Colonic mucosa (tissue), 4 donors: ENCODE measurements at regions not wholly inside any gene's neighbourhood (a gene's known extent, or its start where the extent isn't known, plus 50 kb on each side); places are given as distances from the start of the nearest gene placed in this dataset.

ENCODE experiments used
- DNase-seq: peaks from one replicate; pipeline ENCODE4 v3.0.0-alpha.2; 2020
- H3K27ac ChIP-seq: fragments of 200-600 bp; one replicate; pipeline ENCODE4 v1.8.0; 2021
- H3K27me3 ChIP-seq: fragments of 200-600 bp; one replicate; pipeline ENCODE4 v1.8.0; 2021
- H3K36me3 ChIP-seq: fragments of 200-600 bp; one replicate; pipeline ENCODE4 v1.8.0; 2021
- H3K4me1 ChIP-seq: fragments of 200-600 bp; one replicate; pipeline ENCODE4 v1.8.0; 2021; ENCODE audit warnings: mild to moderate bottlenecking
- H3K4me3 ChIP-seq: fragments of 200-600 bp; one replicate; pipeline ENCODE4 v1.8.0; 2021
- H3K9ac ChIP-seq, 2 donors: one replicate each; pipeline ENCODE4 v1.7.0; 2013; ENCODE audit warnings: control low read depth in 2 of 2, low read depth in 2 of 2, low read length in 2 of 2
- H3K9me3 ChIP-seq: fragments of 200-600 bp; one replicate; pipeline ENCODE4 v1.8.0; 2021
- intact Hi-C: fragments of 100-400 bp; cut with DNase I; formaldehyde crosslinking; loops from one replicate; pipeline ENCODE4 v1.14.1; 2022
- TF ChIP-seq, protein P1 (sequence below): fragments of 200-600 bp; IDR thresholded peaks from one replicate; pipeline ENCODE4 v1.8.0; 2022; ENCODE audit warnings: antibody characterized with exemption, mild to moderate bottlenecking
- donor health status: healthy.
- donor health status: DM: no; HTN: no; CAD: no.
- donor health status: DM: no; HTN: no; CAD: no.

DNA sequence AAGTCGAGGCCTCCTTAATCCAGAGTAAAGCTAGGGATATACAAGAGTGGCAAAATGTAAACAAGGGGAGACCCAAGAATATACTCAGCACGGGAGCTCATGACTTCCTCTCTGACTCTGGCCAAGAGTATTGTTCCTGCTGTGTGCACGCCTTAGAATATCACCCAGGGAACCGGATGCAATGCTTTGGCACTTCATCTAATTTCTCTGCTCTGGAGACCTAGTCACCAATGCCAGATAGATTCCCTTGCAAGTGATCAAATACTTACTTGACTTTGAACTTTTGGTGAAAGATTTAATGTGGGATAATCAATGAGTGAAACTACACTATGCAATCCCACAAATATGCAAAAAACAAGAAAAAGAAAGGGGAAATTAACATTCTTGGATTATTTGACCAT is 695.5 kb downstream of the INHBA start:
- Histone ChIP-seq H3K36me3 (no peaks in the 10 kb centered on the region), H3K4me3 (no peak overlapping the region), H3K9ac (no peak overlapping the region), H3K27ac (no peak overlapping the region), H3K27me3 (no peaks in the 10 kb centered on the region), H3K4me1 (no peaks in the 10 kb centered on the region), H3K9me3 (no peaks in the 10 kb centered on the region)
- intact Hi-C loops: loop anchor here (10.0 kb wide), 1 partner anchor 697 kb away; the partner anchor contains the start of gene INHBA
- DNase-seq: no peak
- TF ChIP-seq, protein P1, sequence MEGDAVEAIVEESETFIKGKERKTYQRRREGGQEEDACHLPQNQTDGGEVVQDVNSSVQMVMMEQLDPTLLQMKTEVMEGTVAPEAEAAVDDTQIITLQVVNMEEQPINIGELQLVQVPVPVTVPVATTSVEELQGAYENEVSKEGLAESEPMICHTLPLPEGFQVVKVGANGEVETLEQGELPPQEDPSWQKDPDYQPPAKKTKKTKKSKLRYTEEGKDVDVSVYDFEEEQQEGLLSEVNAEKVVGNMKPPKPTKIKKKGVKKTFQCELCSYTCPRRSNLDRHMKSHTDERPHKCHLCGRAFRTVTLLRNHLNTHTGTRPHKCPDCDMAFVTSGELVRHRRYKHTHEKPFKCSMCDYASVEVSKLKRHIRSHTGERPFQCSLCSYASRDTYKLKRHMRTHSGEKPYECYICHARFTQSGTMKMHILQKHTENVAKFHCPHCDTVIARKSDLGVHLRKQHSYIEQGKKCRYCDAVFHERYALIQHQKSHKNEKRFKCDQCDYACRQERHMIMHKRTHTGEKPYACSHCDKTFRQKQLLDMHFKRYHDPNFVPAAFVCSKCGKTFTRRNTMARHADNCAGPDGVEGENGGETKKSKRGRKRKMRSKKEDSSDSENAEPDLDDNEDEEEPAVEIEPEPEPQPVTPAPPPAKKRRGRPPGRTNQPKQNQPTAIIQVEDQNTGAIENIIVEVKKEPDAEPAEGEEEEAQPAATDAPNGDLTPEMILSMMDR: no peak

DNA sequence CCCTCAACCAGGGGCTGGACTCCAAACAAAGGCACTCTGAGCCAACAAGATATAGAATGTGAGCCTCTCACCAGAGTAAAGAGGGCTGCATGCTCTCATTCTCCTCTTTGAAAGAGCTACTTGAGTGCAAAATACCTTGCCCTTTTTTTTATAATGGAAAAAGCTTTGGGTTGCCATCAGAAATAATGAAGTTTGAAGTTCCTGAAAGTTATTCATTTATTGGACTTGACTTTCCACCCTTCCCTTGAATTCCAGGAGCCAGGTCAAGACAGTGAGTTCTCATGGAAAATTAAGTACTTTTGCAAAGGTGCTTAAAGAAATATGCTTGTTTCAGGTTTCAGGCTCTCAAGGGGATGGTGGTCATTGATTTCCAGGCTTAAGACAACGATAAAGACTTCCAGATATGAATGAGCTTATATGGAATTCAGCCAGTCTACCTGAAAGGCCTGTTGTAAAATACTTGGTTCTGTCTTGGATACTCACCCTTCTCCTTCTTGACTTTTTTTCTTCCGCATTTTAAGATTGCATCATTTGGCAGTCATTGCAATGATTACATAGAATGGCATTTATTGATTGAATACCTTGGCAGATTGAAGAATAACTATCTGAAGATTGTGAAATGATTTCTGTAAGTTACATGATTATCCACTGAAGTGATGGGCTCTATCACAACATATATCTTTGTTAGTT is 696.4 kb downstream of the INHBA start:
- Histone ChIP-seq H3K27ac (no peak overlapping the region), H3K27me3 (no peaks in the 10 kb centered on the region), H3K4me3 (no peak overlapping the region), H3K9ac (no peak overlapping the region), H3K9me3 (no peaks in the 10 kb centered on the region), H3K4me1 (no peaks in the 10 kb centered on the region), H3K36me3 (no peaks in the 10 kb centered on the region)
- no peak for DNase-seq
- TF ChIP-seq, protein P1: no peak
- intact Hi-C loops: loop anchor here (10.0 kb wide), 1 partner anchor 698 kb away; the partner anchor contains the start of gene INHBA

DNA sequence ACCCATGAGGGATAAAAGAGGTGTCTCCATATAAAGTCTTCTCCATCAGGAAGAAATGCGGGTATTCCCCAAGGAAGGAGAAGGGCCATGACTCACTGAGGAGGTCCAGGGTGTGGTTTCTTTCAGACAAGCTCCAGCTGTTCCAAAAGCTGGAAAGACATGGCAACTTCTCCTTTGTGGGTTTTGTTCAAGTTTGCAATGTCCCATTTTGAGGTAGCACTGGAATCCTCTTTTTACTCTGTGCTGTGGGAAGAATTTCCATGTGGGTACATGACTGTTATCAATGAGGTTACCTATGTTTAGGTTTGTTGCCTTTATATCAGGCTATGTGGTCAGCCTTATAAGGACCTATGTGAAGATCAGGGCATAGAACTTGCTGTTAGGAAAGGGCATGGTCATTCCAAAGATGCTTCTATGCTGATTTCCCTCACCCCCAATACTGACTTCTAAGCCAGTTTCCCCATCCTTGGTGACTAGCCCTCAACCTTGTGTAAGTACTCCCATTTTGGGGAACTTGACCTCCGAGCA is 697.5 kb downstream of the INHBA start:
- H3K9me3 ChIP-seq: no peaks in the 10 kb centered on the region

DNA sequence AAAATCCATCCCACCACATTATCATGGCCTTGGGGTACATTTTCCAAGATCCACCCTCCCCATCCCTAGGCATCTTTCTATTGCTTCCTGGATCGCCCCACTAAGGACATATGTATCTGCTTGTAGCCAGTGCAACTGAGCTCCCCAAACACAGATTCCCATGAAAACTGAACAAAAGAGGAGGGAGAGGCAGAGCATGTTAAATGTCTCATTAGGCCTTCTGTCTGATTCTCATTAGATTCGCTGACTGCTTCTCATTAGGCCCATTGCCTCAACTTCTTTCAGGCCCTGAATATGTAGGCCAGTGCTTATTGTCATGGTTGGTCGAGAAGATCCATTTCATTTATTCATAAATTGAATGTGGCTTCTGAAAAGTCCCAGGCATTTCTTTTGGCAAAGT is 698.9 kb downstream of the INHBA start:
- DNase-seq: no peak
- Histone ChIP-seq H3K27me3 (no peaks in the 10 kb centered on the region), H3K9me3 (no peaks in the 10 kb centered on the region), H3K27ac (no peak overlapping the region), H3K4me1 (no peaks in the 10 kb centered on the region), H3K36me3 (no peaks in the 10 kb centered on the region), H3K9ac (no peak overlapping the region), H3K4me3 (no peak overlapping the region)
- TF ChIP-seq, protein P1: no peak
- intact Hi-C loops: loop anchor here (10.0 kb wide), 1 partner anchor 701 kb away; the partner anchor contains the start of gene INHBA

More for the DNA sequence above, 697.5 kb downstream of the INHBA start:
- Histone ChIP-seq H3K27me3 (no peaks in the 10 kb centered on the region), H3K4me3 (no peak overlapping the region), H3K27ac (no peak overlapping the region), H3K36me3 (no peaks in the 10 kb centered on the region), H3K4me1 (no peaks in the 10 kb centered on the region), H3K9ac (no peak overlapping the region)
- no peak for DNase-seq
- TF ChIP-seq, protein P1: no peak
- intact Hi-C loops: loop anchor here (10.0 kb wide), 1 partner anchor 699 kb away; the partner anchor contains the start of gene INHBA

DNA sequence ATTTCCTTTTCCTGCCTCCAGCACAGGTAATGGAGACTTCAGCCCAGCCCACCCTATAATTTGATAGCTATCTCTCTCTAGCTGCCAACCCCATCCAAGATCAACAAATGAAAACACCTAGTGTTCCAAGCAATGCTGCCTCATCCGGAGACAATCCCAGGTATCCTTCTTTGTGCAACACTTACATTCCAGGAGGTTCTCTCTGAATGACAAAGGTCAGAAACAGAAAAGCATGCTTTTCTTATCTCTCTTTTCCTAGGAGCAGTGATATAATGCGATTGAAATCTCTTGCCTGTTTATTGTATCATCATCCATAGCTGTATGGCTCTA is 699.3 kb downstream of the INHBA start:
- no peaks in the 10 kb centered on the region for H3K4me1 ChIP-seq
- no peaks in the 10 kb centered on the region for H3K27me3 ChIP-seq
- no peaks in the 10 kb centered on the region for H3K9me3 ChIP-seq
- H3K36me3 ChIP-seq: no peaks in the 10 kb centered on the region
- TF ChIP-seq, protein P1: no peak
- no peak overlapping the region for H3K4me3 ChIP-seq
- DNase-seq: no peak
- H3K9ac ChIP-seq: no peak overlapping the region
- no peak overlapping the region for H3K27ac ChIP-seq
- intact Hi-C loops: loop anchor here (10.0 kb wide), 1 partner anchor 701 kb away; the partner anchor contains the start of gene INHBA
